GM12892 (cell line): ENCODE measurements at regions not wholly inside any gene's neighbourhood (a gene's known extent, or its start where the extent isn't known, plus 50 kb on each side); places are given as distances from the start of the nearest gene placed in this dataset.

Experiments
- DNase-seq: peaks from one replicate; pipeline ENCODE4 v3.0.0; 2011; ENCODE audit not compliant: insufficient read length
- FAIRE-seq: peaks from 2 replicates; lab custom pipeline; 2011; peaks lifted over from hg19 to GRCh38; lab: Jason Lieb, UNC
- POLR2A ChIP-seq: IDR thresholded peaks from 2 replicates; pipeline ENCODE4 v1.6.1; 2011; ENCODE audit warnings: low read depth, low read length, control low read depth
- POLR2AphosphoS5 ChIP-seq: IDR thresholded peaks from 2 replicates; pipeline ENCODE4 v1.6.1; 2011; ENCODE audit warnings: low read depth, low read length, control low read depth
- TAF1 ChIP-seq: IDR thresholded peaks from 2 replicates; pipeline ENCODE4 v1.6.1; 2011; ENCODE audit warnings: low read depth, mild to moderate bottlenecking, control low read depth, low read length, borderline replicate concordance

- DNase-seq (no peak), FAIRE-seq (no peak)
- no peak for TF ChIP-seq POLR2AphosphoS5
- TF ChIP-seq TAF1, result no peak
- TF ChIP-seq POLR2A, result no peak
Observed at GRCh38 chr22:47550524-47551430, 788.3 kb downstream of the TBC1D22A start.

- DNase-seq (no peak), FAIRE-seq (no peak)
- TF ChIP-seq POLR2A (no peak), POLR2AphosphoS5 (no peak), TAF1 (no peak)
Observed at GRCh38 chr22:47549741-47550340, 787.4 kb downstream of the TBC1D22A start.

GRCh38 chr22:47548953-47549740, 786.7 kb downstream of the TBC1D22A start:
- DNase-seq, result no peak
- no peak for FAIRE-seq
- no peak for TF ChIP-seq POLR2AphosphoS5
- no peak for TF ChIP-seq TAF1
- no peak for TF ChIP-seq POLR2A

GRCh38 chr22:47547881-47548650, 785.6 kb downstream of the TBC1D22A start:
- DNase-seq (no peak), FAIRE-seq (no peak)
- no peak for TF ChIP-seq POLR2A
- TF ChIP-seq POLR2AphosphoS5, result no peak
- no peak for TF ChIP-seq TAF1

GRCh38 chr22:47547239-47547661, 784.8 kb downstream of the TBC1D22A start:
- TF ChIP-seq POLR2AphosphoS5, result no peak
- TF ChIP-seq TAF1, result no peak
- TF ChIP-seq POLR2A, result no peak
- DNase-seq (no peak), FAIRE-seq (no peak)

GRCh38 chr22:47544696-47545095, 782.2 kb downstream of the TBC1D22A start:
- TF ChIP-seq TAF1 (no peak), POLR2AphosphoS5 (no peak), POLR2A (no peak)
- FAIRE-seq, result no peak
- DNase-seq, result no peak

- FAIRE-seq, result no peak
- TF ChIP-seq TAF1, result no peak
- TF ChIP-seq POLR2AphosphoS5, result no peak
- TF ChIP-seq POLR2A, result no peak
Observed at GRCh38 chr22:47543447-47543846, 781.0 kb downstream of the TBC1D22A start.

GRCh38 chr22:47540011-47540410, 777.6 kb downstream of the TBC1D22A start:
- no peak for DNase-seq
- FAIRE-seq, result no peak
- TF ChIP-seq POLR2AphosphoS5, result no peak
- TF ChIP-seq TAF1, result no peak
- TF ChIP-seq POLR2A, result no peak

More at GRCh38 chr22:47543447-47543846, 781.0 kb downstream of the TBC1D22A start:
- no peak for DNase-seq

- DNase-seq (no peak), FAIRE-seq (no peak)
- TF ChIP-seq POLR2AphosphoS5, result no peak
- no peak for TF ChIP-seq TAF1
- TF ChIP-seq POLR2A, result no peak
Observed at GRCh38 chr22:47539374-47539773, 776.9 kb downstream of the TBC1D22A start.

GRCh38 chr22:47535681-47536080, 773.2 kb downstream of the TBC1D22A start:
- DNase-seq (no peak), FAIRE-seq (no peak)
- TF ChIP-seq POLR2AphosphoS5 (no peak), TAF1 (no peak), POLR2A (no peak)
